Endothelial cell of umbilical vein (primary cell): ENCODE measurements at regions not wholly inside any gene's neighbourhood (a gene's known extent, or its start where the extent isn't known, plus 50 kb on each side); places are given as distances from the start of the nearest gene placed in this dataset.

Source experiments
- BruUV-seq: library from RNA; stranded (reverse); fragments of 400-500 nt; replicated peaks from 2 replicates; lab custom pipeline; 2021; lab: Mats Ljungman, UMichigan
- CTCF ChIA-PET: fragments of 300-600, 350-600 bp; sonication (Branson Sonifier 250); formaldehyde crosslinking; loops from one replicate; lab custom pipeline; 2021; ENCODE audit warnings: antibody characterized with exemption, inconsistent platforms; lab: Charles Lee
- POLR2A ChIA-PET: fragments of 300-600, 350-600 bp; sonication (Branson Sonifier 250); formaldehyde crosslinking; loops from one replicate; lab custom pipeline; 2021; ENCODE audit warnings: antibody characterized with exemption, inconsistent platforms; lab: Charles Lee
- DNase-seq: peaks from one replicate; pipeline ENCODE4 v3.0.0-alpha.2; 2011; ENCODE audit warnings: low read depth, low spot score
- FAIRE-seq: peaks from 2 replicates; lab custom pipeline; 2011; peaks lifted over from hg19 to GRCh38; lab: Jason Lieb, UNC
- H2AFZ ChIP-seq: 2 replicates; pipeline ENCODE4 v1.6.0; 2012; ENCODE audit warnings: low read depth, low read length, control low read depth, inconsistent platforms
- H3K27ac ChIP-seq: 2 replicates; pipeline ENCODE4 v1.5.1; 2011; ENCODE audit warnings: low read depth, mild to moderate bottlenecking, control low read depth, low read length, moderate library complexity; ENCODE audit not compliant: insufficient read depth
- H3K27me3 ChIP-seq, 2 experiments: 2 replicates each; pipeline versions ENCODE4 v1.6.0 to v1.6.1; 2011; ENCODE audit warnings: low read length in 2 of 2, mixed read lengths in 1 of 2; ENCODE audit not compliant: control insufficient read depth in 2 of 2, insufficient read depth in 2 of 2
- H3K36me3 ChIP-seq, 2 experiments: 2 replicates in 1 of 2; 3 replicates in 1 of 2; pipeline ENCODE4 v1.5.1; 2011; ENCODE audit warnings: low read length in 2 of 2, mild to moderate bottlenecking in 1 of 2, moderate library complexity in 1 of 2; ENCODE audit not compliant: control insufficient read depth in 2 of 2, insufficient read depth in 2 of 2; ENCODE audit errors: extremely low read depth in 1 of 2
- H3K4me1 ChIP-seq: 3 replicates; pipeline ENCODE4 v1.5.1; 2011; ENCODE audit warnings: mild to moderate bottlenecking, low read length; ENCODE audit not compliant: control insufficient read depth, insufficient read depth; ENCODE audit errors: extremely low read depth
- H3K4me2 ChIP-seq: 2 replicates; pipeline ENCODE4 v1.6.1; 2011; ENCODE audit warnings: low read length, control low read depth, mixed read lengths; ENCODE audit not compliant: insufficient read depth
- H3K4me3 ChIP-seq, 3 experiments: fragments of 200-600 bp in 1 of 3; sonication (generic), shearing (Covaris generic) in 1 of 3; replicated peaks in 1 of 3; 2 replicates each; pipeline ENCODE4 v1.5.1; 2011 to 2016; ENCODE audit warnings: control low read depth in 3 of 3, low read length in 3 of 3, mild to moderate bottlenecking in 2 of 3, inconsistent platforms in 1 of 3, low read depth in 1 of 3, moderate library complexity in 1 of 3; ENCODE audit not compliant: insufficient read depth in 1 of 3
- H3K79me2 ChIP-seq: 2 replicates; pipeline ENCODE4 v1.6.0; 2012; ENCODE audit warnings: low read length, inconsistent platforms; ENCODE audit not compliant: control insufficient read depth, insufficient read depth
- H3K9ac ChIP-seq: replicated peaks from 2 replicates; pipeline ENCODE3; 2011; ENCODE audit warnings: low read length, control low read depth; ENCODE audit not compliant: insufficient read depth; ENCODE audit errors: extremely low read depth
- H3K9me1 ChIP-seq: replicated peaks from 3 replicates; pipeline ENCODE4 v1.6.0; 2011; ENCODE audit warnings: mild to moderate bottlenecking, low read length; ENCODE audit not compliant: control insufficient read depth, insufficient read depth; ENCODE audit errors: extremely low read depth
- H3K9me3 ChIP-seq: replicated peaks from 2 replicates; pipeline ENCODE4 v1.5.1; 2012; ENCODE audit warnings: low read length, inconsistent platforms; ENCODE audit not compliant: control insufficient read depth, insufficient read depth
- H4K20me1 ChIP-seq: replicated peaks from 2 replicates; pipeline ENCODE3; 2011; ENCODE audit warnings: mild to moderate bottlenecking, low read length; ENCODE audit not compliant: control insufficient read depth, insufficient read depth; ENCODE audit errors: extremely low read depth
- EZH2 ChIP-seq: IDR thresholded peaks from 2 replicates; pipeline ENCODE4 v1.6.1; 2012; ENCODE audit warnings: borderline replicate concordance, low read depth, mild to moderate bottlenecking, moderate library complexity, low read length, inconsistent platforms; ENCODE audit not compliant: severe bottlenecking
- FOS ChIP-seq: IDR thresholded peaks from 2 replicates; pipeline ENCODE4 v1.6.1; 2011; ENCODE audit warnings: mild to moderate bottlenecking, low read length, moderate library complexity, borderline replicate concordance; ENCODE audit not compliant: insufficient read depth
- GATA2 ChIP-seq: IDR thresholded peaks from 2 replicates; pipeline ENCODE4 v1.7.0; 2011; ENCODE audit warnings: low read depth, mild to moderate bottlenecking, moderate library complexity, mixed read lengths, low read length; ENCODE audit not compliant: insufficient read length, insufficient read depth
- JUN ChIP-seq: IDR thresholded peaks from 2 replicates; pipeline ENCODE4 v1.6.1; 2011; ENCODE audit warnings: borderline replicate concordance, low read depth; ENCODE audit not compliant: insufficient read length, insufficient read depth
- MYC ChIP-seq: IDR thresholded peaks from one replicate; pipeline ENCODE4 v1.6.1; 2011; ENCODE audit warnings: mild to moderate bottlenecking, low read depth, low read length
- POLR2A ChIP-seq: IDR thresholded peaks from 2 replicates; pipeline ENCODE4 v1.6.1; 2012; ENCODE audit warnings: low read depth, mild to moderate bottlenecking, control low read depth, low read length
- POLR2AphosphoS5 ChIP-seq: IDR thresholded peaks from 2 replicates; pipeline ENCODE4 v1.6.1; 2012; ENCODE audit warnings: low read depth, mild to moderate bottlenecking, control low read depth, low read length, moderate library complexity; ENCODE audit not compliant: insufficient read depth
- dilution Hi-C: fragments of 300-500 bp; cut with MboI; formaldehyde crosslinking; loops from one replicate; pipeline ENCODE4 v1.15.0; 2019; ENCODE audit warnings: low sequenced_read_pairs; ENCODE audit not compliant: extremely low pct_ligation_motif_present
- intact Hi-C: fragments of 100-400 bp; cut with micrococcal nuclease; formaldehyde crosslinking; loops from one replicate; pipeline ENCODE4 v1.10.0; 2022
- TF ChIP-seq, protein P1 (sequence below), 2 donors: IDR thresholded peaks; 1 replicate in 1 of 2; 2 replicates in 1 of 2; pipeline ENCODE4 v1.5.1; 2011; ENCODE audit warnings: low read length in 2 of 2, mild to moderate bottlenecking in 2 of 2, moderate library complexity in 2 of 2, control low read depth in 1 of 2, inconsistent platforms in 1 of 2, low read depth in 1 of 2; ENCODE audit not compliant: insufficient read depth in 1 of 2; ENCODE audit errors: extremely low read depth in 1 of 2
- TF ChIP-seq, protein P2 (sequence below): IDR thresholded peaks from 2 replicates; pipeline ENCODE4 v1.6.1; 2011; ENCODE audit not compliant: insufficient read depth, insufficient read length

DNA sequence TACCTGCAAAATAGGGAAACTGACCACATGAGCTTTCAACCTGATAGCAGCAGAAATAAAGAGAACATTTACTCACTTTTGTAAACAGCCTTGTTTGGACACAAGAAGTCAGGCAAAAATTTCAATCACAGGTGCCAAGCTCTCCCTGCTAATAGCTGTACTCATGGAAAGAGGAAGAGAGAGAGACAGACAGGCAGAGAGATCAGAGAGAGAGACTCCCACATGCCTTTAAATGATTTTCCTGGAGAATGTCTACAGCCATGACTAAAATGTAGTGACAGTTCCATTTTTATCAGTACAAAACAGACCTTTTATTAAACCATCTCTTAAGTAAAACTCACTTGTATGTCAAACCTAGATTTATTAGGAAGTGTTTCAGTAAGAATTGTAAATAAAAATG lies 752.9 kb downstream of the TRAM1L1 start:
- Histone ChIP-seq H3K4me3 (no peak overlapping the region), H3K27me3 (no peaks in the 10 kb centered on the region), H3K4me1 (no peaks in the 10 kb centered on the region), H3K36me3 (no peaks in the 10 kb centered on the region), H3K9me1 (no peaks in the 10 kb centered on the region), H3K79me2 (no peaks in the 10 kb centered on the region), H4K20me1 (no peaks in the 10 kb centered on the region), H3K27ac (no peak overlapping the region), H2AFZ (no peak overlapping the region), H3K9ac (no peak overlapping the region), H3K9me3 (no peaks in the 10 kb centered on the region), H3K4me2 (no peak overlapping the region)
- DNase-seq (no peak), FAIRE-seq (no peak)
- dilution Hi-C loops, result no loop called here
- intact Hi-C loops, result no loop called here
- ChIA-PET POLR2A (no interaction called here), CTCF (interaction anchor here (1.3 to 1.4 kb wide), 2 partner anchors 9 to 26 kb away, joined by 3 to 4 read pairs; no protein-coding TSS in a partner anchor)
- TF ChIP-seq, protein P1, sequence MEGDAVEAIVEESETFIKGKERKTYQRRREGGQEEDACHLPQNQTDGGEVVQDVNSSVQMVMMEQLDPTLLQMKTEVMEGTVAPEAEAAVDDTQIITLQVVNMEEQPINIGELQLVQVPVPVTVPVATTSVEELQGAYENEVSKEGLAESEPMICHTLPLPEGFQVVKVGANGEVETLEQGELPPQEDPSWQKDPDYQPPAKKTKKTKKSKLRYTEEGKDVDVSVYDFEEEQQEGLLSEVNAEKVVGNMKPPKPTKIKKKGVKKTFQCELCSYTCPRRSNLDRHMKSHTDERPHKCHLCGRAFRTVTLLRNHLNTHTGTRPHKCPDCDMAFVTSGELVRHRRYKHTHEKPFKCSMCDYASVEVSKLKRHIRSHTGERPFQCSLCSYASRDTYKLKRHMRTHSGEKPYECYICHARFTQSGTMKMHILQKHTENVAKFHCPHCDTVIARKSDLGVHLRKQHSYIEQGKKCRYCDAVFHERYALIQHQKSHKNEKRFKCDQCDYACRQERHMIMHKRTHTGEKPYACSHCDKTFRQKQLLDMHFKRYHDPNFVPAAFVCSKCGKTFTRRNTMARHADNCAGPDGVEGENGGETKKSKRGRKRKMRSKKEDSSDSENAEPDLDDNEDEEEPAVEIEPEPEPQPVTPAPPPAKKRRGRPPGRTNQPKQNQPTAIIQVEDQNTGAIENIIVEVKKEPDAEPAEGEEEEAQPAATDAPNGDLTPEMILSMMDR (IDR thresholded peaks at IDR 0.05; ENCODE audit: extremely low read depth in 1 of 2, insufficient read depth in 1 of 2, low read depth in 1 of 2, low read length in 2 of 2), result no peak
- no peak for TF ChIP-seq MYC
- TF ChIP-seq JUN, result no peak
- TF ChIP-seq POLR2A, result no peak
- TF ChIP-seq EZH2, result no peak
- no peak for TF ChIP-seq FOS
- no peak for TF ChIP-seq GATA2
- TF ChIP-seq, protein P2, sequence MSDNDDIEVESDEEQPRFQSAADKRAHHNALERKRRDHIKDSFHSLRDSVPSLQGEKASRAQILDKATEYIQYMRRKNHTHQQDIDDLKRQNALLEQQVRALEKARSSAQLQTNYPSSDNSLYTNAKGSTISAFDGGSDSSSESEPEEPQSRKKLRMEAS, result no peak
- TF ChIP-seq POLR2AphosphoS5, result no peak
- BruUV-seq, result no TSS peak
